HG02588 (cell line): ENCODE measurements at regions not wholly inside any gene's neighbourhood (a gene's known extent, or its start where the extent isn't known, plus 50 kb on each side); places are given as distances from the start of the nearest gene placed in this dataset.
"Not testable (repeated sequence)": the region's sequence is repeated elsewhere in the genome, so short reads cannot be mapped to it uniquely, and the experiment has no call there.

Experiments
- ATAC-seq: cut with Tn5 transposase; IDR thresholded peaks from one replicate; pipeline ENCODE4 v1.9.1; 2021; ENCODE audit warnings: mild to moderate bottlenecking, moderate library complexity; ENCODE audit not compliant: unreplicated experiment

- ATAC-seq = no peak
Observed at GRCh38 chr14:71384007-71384845, 477.0 kb downstream of the PCNX1 start.

- ATAC-seq = no peak
Observed at GRCh38 chr14:71387753-71388152, 480.5 kb downstream of the PCNX1 start.

GRCh38 chr14:71388336-71388735 is 481.1 kb downstream of the PCNX1 start:
- no peak for ATAC-seq

DNA sequence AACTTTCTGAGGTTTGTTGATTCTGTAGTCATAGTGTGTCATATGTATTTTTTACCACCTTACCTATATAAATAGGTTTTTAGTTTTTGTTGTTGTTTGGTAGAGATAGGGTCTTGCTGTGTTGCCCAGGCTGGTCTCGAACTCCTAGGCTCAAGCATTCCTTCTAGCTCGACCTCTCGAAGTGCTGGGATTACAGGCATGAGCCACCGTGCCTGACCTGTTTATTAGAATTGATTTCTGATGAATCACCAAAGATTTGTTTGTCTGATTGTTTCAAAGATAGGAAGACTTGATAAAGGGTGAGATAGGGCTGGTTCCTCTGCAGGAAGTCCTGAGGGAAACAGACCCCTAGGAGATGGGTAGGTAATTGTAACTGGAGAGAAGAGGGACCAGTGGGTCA is 481.6 kb downstream of the PCNX1 start:
- ATAC-seq = no peak

- no peak for ATAC-seq
Observed at GRCh38 chr14:71394386-71394785, 487.1 kb downstream of the PCNX1 start.

- ATAC-seq = no peak
Observed at GRCh38 chr14:71395151-71395604, 487.9 kb downstream of the PCNX1 start.

GRCh38 chr14:71395636-71396035 is 488.4 kb downstream of the PCNX1 start:
- no peak for ATAC-seq

DNA sequence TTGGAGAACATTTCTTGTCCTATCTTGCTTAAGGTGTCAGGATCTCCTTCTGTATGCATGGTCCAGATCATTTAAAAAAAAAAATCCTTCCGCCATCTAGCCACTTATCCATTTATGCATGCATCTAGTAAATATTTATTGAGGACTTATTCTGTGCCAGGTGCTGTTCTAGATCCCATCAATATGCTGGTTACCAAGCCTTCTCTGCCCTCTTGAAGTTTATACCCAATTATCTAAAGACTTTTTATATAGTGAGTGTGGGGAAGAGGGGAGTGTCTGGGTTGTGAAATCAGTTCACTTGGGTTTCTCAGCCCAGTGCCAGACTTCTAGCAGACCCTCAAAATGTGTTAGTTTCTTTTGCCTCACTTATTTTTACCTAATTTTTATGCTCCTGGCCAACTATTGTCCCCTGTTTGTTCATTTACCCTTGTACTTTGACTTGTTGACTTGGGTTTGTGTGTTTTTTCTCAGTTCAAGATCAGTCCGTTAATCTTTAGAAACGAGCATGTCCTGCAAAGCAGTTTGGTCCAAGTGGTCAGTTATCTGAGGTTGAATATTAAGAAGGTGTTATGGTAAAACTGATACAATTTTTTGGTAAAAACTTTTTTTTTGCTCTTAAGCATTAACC is 488.9 kb downstream of the PCNX1 start:
- no peak for ATAC-seq

GRCh38 chr14:71397371-71397770 is 490.1 kb downstream of the PCNX1 start:
- ATAC-seq = no peak

GRCh38 chr14:71398450-71398849 is 491.2 kb downstream of the PCNX1 start:
- no peak for ATAC-seq

DNA sequence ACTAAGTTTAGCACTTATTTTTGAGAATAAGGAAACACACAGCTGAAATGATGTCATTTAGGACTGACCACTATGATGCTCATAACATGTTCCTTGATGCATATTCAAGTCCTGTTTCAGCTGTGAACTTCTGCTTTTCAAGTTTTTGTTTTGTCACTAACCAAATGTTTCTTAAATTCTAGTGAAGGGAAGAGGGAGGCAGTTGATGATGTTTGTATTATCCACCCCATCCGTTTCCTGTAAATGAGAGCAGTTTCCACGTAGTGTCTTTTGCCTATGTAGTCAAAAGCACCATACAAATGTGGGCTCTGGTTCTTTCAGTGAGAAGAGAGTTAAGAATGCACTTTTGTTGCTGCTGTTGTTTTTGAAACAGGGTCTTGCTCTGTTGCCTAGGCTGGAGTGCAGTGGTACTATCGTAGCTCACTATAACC is 491.8 kb downstream of the PCNX1 start:
- ATAC-seq = peak; percentile 73

GRCh38 chr14:71400871-71401321 is 493.6 kb downstream of the PCNX1 start:
- ATAC-seq = no peak

GRCh38 chr14:71402415-71402814 is 495.2 kb downstream of the PCNX1 start:
- not testable (repeated sequence) for ATAC-seq

- ATAC-seq = no peak
Observed at GRCh38 chr14:71403656-71404055, 496.4 kb downstream of the PCNX1 start.

- no peak for ATAC-seq
Observed at GRCh38 chr14:71405676-71406075, 498.4 kb downstream of the PCNX1 start.

DNA sequence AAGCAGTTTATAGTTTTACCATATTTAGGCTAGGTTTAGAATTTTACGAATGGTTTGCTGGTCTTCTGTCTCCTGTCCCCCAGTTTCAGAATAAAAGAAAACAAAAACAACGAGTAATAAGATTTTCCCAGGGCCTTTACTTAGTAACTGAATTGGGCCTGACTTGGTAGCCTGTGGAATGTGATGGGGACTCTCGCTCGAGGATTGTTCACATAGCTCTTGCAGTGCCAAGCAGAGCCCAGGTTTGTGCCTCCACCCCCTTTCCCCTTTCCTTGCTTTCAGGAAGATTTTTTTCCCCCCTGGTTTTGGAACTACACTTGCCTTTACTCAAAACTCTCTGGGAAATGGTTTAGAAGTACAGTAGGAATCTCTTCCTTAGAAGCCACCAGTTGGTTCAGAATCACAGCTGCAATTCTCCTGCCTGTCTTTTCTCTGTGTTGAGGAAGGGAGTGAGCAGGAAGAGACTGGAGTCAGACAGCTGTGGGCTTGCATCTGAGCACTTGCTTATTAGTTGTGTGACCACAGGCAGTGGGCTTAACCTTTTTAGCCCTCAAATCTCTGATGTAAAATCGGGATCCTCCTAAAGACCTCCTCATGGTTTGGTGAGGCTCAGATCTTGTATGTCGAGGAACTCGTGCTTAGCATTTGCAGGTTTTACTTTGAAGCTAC is 501.2 kb downstream of the PCNX1 start:
- ATAC-seq = no peak

DNA sequence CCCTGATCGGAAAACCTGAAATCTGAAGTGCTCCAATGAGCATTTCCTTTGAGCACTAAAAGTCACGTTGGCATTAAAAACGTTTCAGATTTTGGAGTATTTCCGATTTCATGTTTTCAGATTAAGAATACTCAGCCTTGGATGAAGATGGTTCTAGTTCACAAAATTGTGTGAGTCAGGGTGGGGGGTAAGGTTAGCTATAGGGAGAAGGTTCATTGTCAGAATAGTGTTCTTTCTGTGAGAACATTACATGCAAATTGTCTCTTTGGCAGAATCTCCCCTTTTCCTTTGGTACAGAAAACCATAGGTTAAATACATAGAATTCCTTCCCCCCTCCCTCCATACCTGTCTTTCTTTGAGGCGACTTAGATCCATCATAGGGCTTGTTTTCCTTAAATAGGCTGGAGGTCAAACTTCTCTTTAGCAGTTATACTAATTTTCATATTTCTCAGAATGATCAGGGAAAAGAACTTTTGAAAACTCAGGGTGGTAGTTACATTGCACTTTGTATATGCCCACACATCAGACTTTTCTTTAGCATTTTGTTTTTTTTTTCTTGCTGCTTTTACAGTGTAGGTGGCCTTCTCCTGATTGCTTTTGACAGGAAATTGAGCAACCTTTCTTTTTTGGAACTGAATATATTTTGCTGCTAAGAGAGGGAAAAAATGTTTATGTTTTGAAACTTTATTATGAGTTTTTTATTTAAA is 503.5 kb downstream of the PCNX1 start:
- no peak for ATAC-seq

GRCh38 chr14:71411285-71411595 is 504.0 kb downstream of the PCNX1 start:
- no peak for ATAC-seq

- ATAC-seq = no peak
Observed at GRCh38 chr14:71411738-71412137, 504.5 kb downstream of the PCNX1 start.

DNA sequence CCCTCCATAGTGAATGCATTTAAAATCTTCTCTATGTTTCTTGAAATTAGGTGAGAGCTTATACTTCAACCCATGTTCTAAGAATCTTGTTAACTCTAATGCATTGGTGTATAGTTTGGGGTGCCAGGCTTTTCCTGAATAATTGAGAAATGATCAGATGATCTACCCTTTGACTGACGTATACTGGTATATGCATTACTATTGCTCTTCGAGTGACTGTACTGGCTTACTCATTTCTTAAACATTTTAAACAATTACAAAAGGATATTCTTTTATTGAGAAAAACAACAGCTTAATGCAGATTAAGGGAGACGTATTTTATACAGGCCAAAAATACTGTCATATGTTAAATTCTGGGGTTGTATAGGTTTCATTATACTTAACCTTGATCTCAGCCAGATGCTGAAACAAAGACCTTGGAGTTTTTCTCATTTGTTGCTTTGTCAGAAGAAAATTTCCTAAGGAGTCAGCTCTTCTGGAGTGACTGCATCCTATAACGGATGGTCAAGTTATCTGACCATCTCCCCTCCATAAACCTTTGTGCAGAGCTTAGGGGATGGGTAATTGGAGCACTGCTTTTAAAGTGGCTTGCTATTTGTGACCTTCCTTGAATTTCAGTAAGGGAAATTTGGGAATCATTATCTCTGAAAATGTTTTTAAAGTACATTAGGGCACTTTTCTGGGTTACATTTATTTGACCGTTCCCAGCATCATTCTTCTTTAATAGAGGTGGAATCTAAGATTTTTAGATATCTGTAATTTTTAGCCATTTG is 507.6 kb downstream of the PCNX1 start:
- no peak for ATAC-seq

- ATAC-seq = no peak
Observed at GRCh38 chr14:71415404-71415690, 508.1 kb downstream of the PCNX1 start.
